ENCODE measurements at regions not wholly inside any gene's neighbourhood (a gene's known extent, or its start where the extent isn't known, plus 50 kb on each side); places are given as distances from the start of the nearest gene placed in this dataset.
"Not testable (repeated sequence)": the region's sequence is repeated elsewhere in the genome, so short reads cannot be mapped to it uniquely, and the experiment has no call there.

GRCh38 chr6:55957961-55958422, 82.6 kb upstream of the BMP5 start:
- no peak for DNase-seq

- no peak for DNase-seq
Measured at GRCh38 chr6:55955684-55956083, 80.3 kb upstream of the BMP5 start.

DNA sequence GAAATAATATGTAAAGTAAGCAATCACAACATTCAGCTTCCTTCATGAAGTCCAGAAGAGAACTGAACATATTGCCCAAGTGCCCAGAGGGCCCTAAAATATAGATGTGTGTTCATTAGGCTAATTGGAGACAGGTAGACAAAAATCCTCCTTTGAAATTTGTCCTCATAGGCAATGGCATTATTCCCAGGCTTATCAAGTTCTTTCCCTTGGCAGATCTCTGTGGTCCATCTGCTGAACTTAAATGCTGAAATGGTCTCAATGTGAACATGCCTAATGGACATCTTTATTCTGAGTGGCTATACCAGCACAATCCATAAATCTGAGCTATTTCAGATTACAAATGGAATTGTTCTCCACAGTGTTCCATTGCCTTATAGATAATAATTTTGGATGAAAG, 79.0 kb upstream of the BMP5 start:
- no peak for DNase-seq

DNA sequence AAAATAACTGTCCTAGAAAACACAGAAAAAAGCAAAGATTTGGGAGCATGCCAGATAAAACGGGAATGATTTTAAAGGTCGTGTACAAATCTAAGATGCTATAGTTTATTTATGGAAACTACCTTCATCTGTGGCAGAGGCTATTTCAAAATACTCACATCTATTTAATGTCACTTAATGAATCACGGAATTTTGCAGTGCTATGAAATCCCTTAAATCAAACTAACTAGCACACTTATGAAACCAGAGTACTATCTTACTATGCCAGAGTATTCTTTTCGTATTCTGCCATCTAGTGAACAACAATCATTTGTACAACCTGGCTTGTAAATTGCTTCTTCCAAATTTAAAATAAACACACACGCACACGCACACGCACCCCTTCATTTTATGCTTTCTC, 77.9 kb upstream of the BMP5 start:
- no peak for DNase-seq

GRCh38 chr6:55950071-55950814, 74.9 kb upstream of the BMP5 start:
- no peak for DNase-seq

DNA sequence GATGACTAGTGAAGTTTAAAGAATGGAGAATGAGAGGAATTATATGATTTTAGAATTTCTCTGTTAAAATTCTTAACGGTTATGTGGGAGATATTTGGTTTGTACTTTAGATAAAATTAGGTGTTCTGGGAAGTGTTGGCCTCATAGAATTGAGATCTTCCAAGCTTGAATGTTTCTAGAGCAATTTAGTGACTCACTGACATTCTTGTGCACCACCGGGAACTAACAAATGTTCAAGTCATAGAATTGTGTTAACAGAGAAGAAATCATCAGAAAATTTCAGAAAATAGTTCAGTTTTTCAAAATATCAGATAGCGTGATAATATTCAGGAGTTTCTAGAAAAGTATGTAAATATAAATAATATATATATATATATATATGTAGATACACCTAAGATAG, 67.9 kb upstream of the BMP5 start:
- no peak for DNase-seq

GRCh38 chr6:55941702-55942101, 66.3 kb upstream of the BMP5 start:
- no peak for DNase-seq

DNA sequence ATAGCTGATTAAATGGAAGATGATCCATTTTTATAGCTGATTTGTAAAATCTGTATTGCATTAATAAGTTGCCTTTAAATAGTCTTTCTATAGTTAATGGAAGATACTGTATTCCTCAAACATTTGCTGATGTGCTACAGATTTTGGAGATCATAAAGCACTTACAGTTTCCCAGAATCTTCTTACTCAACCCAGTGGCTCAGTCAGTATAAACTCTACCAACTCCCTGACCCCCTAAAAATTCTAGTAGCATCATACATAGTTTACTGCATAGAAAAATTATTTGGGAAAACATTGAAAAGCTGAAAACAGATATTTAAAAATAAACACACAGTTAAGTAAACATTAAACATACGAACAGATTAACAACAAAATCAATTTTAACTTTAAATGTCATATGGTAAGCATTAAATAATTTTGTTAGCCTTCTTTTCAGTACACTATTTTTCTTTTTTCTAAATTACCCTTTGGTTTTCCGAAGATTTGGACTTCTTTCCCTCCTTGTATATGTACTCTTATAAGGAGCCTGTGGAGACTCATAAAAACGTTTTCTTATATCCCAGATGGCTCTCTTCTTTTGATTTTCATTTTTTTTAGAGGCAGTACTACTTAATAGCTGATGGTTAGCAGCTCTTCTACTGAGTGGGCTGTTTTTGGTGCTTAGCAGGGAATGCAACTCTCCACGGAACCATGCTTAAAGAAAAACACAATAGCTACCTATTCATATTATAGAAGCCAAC, 62.7 kb upstream of the BMP5 start:
- no peak for DNase-seq

DNA sequence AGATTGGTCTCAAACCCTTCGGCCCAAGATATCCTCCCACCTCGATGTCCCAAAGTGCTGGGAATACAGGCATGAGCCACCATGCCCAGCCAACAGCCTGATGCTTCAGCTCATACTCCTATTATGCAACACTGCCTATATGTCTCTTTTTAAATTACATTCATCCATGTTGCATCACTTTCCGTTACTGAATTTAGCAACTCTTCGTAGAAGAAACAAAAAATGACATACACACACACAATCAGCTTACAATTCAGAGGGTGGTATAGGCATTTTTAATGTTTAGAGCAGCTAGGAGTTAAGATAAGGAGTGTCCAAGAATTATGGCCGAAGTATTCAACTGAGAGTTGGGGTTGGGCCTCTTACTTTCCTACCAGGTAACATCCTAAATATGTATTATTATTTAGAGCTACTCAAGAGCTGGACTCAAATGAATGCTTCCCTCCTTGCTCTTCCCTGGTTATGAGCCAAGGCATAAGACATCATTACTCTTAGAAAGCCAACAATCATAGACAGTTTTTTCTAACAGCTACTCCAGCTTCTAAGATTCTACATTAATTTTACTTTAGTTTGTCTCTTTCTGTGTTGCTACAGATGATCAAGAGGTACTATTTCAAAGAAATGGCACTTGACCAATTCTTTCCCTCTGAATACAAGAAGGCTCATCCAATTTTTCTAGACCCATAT, 62.0 kb upstream of the BMP5 start:
- DNase-seq, result no peak

DNA sequence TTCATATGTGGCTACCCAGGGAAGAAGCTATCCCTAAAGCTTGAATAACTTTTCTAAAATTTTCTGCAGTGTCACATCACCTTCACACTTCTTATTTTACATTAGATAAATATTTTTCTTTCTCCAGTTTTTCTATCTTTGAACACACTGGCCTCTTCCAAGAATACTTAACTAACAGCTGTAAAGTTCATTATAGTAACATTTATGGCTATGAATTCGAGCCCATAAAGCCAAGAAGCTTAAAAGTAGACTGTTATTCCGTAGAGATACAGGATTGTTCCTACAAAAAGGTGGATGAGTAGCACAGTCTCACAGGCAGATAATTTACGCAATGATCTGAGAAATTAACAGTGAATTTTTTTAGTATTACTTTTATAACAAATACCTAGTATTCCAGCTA, 55.7 kb upstream of the BMP5 start:
- no peak for DNase-seq

DNA sequence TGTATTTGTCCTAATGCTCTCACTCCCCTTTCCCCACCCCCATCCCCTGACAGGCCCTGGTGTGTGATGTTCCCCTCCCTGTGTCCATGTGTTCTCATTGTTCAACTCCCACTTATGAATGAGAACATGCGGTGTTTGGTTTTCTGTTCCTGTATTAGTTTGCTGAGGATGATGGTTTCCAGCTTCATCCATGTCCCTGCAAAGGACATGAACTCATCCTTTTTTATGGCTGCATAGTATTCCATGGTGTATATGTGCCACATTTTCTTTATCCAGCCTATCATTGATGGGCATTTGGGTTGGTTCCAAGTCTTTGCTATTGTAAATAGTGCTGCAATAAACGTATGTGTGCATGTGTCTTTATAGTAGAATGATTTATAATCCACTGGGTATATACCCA, 52.3 kb upstream of the BMP5 start:
- not testable (repeated sequence) for DNase-seq

GRCh38 chr6:55925292-55925691, 49.9 kb upstream of the BMP5 start:
- no peak for DNase-seq

Measured in nucleus accumbens (tissue), 56 donors.